Thyroid gland (tissue), 4 donors: ENCODE measurements at regions not wholly inside any gene's neighbourhood (a gene's known extent, or its start where the extent isn't known, plus 50 kb on each side); places are given as distances from the start of the nearest gene placed in this dataset.

Experiments used
- POLR2A ChIP-seq, 2 donors: fragments of 450-650 bp; IDR thresholded peaks; one replicate each; pipeline ENCODE4 v1.6.1; 2017; ENCODE audit warnings: antibody characterized with exemption in 2 of 2, mild to moderate bottlenecking in 2 of 2, moderate library complexity in 1 of 2
- TF ChIP-seq, protein P1 (sequence below), 6 experiments: fragments of 200-600 bp in 3 of 6; fragments of 450-650 bp in 3 of 6; sonication (generic) in 3 of 6; IDR thresholded peaks; one replicate each; pipeline ENCODE4 v1.5.1; 2016 to 2019; ENCODE audit warnings: antibody characterized with exemption in 6 of 6, mild to moderate bottlenecking in 2 of 6, inconsistent platforms in 1 of 6, moderate library complexity in 1 of 6

DNA sequence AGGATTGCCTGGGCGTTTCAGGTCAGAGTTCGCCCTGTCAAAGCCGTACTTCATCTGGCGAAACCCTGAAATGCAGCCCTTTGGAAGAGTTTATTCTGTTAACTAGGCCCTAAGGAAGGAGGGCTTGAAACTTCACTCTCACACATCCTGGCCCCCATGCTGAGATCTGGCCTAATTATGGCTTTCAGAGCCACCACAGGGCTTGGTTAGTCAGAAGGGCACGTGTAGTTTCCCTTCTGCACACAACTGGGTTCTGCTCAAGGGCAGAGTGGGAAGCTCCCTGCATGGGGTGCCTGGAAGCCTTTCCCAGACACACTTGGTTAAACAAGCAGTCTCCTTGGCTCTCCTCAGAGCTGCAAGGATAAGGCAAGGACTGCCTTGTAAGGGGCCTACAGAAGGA lies 397.3 kb downstream of the SHISA9 start:
- TF ChIP-seq, protein P1, sequence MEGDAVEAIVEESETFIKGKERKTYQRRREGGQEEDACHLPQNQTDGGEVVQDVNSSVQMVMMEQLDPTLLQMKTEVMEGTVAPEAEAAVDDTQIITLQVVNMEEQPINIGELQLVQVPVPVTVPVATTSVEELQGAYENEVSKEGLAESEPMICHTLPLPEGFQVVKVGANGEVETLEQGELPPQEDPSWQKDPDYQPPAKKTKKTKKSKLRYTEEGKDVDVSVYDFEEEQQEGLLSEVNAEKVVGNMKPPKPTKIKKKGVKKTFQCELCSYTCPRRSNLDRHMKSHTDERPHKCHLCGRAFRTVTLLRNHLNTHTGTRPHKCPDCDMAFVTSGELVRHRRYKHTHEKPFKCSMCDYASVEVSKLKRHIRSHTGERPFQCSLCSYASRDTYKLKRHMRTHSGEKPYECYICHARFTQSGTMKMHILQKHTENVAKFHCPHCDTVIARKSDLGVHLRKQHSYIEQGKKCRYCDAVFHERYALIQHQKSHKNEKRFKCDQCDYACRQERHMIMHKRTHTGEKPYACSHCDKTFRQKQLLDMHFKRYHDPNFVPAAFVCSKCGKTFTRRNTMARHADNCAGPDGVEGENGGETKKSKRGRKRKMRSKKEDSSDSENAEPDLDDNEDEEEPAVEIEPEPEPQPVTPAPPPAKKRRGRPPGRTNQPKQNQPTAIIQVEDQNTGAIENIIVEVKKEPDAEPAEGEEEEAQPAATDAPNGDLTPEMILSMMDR (IDR thresholded peaks at IDR 0.05), result no peak
- no peak for TF ChIP-seq POLR2A (IDR thresholded peaks at IDR 0.05)
